DMS 273 treated with DMSO at 0.1 percent for 48 hours (cell line): ENCODE measurements at regions not wholly inside any gene's neighbourhood (a gene's known extent, or its start where the extent isn't known, plus 50 kb on each side); places are given as distances from the start of the nearest gene placed in this dataset.
"Not testable (repeated sequence)": the region's sequence is repeated elsewhere in the genome, so short reads cannot be mapped to it uniquely, and the experiment has no call there.

Source experiments
- DNase-seq: peaks from one replicate; lab custom pipeline; 2025; lab: John Stamatoyannopoulos, UW

DNA sequence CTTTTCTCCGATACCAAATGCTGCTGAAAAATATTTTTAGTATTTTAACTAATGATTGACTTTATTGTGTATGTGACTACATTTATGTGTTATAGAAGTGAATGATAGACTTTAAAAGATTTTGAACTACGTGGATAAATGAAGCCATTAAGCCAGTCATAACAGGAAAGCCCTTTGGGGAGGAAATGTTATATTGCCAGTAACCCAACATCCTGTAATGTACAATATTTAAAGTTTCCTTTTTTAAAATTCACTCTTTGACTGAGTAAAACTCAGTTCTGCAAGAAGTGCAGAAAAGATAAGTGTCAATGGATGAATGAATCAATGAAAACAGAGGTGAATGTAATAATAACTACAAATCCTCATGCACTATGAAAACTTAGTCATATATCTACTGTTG, 102.6 kb upstream of the TLE4 start:
- DNase-seq = no peak

DNA sequence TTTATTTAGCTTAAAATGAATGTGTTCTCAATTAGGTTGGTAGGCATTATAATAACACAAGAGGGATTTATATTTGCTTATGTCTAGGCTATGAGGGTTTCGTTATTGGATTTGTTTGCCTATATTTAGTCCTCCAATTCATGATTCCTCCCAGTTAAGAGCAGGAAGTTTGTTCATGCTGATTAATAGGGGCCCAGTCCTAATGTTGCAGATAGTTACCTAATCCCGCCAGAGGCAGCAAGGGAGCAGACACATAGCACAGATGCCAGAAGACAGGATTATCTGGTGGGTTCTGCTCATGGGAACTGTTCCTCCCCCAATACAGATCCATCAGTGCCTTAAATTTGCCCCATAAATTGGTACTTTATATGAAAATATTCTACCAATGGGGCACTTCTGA, 100.8 kb upstream of the TLE4 start:
- DNase-seq = no peak

DNA sequence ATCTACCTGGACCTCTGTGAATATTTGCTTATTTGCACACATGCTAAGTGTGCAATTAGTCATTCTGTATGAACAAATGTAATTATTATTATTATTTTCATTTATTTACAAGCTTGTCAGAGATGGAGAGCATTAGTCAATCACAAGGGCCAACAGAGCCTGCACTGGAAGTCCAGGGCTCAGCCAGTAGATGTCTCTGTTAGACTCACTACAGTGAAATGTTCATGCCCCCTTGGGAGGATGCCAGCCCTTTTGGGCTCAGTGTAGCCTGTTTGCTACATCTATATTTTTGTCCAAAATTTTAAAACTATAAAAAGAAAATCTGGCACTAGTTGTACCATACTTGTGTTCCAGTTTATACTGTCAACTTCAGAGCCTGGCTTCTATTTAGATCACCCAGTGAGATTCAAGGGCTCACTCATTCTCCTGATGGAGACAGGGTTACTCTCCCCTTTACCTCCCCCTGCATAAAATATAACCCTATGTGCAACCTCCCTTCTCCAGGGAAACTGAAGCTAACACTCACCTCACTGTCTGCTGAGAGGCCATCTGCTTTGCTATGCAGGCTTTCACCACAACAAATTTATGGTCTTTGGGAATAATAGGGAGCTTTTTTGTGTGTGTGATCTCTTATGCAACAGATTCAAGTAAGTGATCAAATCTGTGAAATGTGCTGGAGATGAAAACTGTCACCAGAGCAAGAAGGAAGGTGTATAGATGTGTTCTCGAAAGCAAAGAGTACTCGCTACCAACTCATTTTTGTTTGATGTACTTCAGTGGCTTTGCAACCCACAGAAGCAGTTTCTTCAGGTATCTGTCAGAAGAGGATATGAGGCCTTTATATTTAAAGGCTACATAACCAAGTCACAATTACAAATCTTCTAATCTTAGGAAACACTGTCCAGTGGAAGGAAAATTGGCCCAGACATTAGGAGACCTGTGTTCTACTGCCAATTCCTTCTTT, 99.9 kb upstream of the TLE4 start:
- DNase-seq = no peak

DNA sequence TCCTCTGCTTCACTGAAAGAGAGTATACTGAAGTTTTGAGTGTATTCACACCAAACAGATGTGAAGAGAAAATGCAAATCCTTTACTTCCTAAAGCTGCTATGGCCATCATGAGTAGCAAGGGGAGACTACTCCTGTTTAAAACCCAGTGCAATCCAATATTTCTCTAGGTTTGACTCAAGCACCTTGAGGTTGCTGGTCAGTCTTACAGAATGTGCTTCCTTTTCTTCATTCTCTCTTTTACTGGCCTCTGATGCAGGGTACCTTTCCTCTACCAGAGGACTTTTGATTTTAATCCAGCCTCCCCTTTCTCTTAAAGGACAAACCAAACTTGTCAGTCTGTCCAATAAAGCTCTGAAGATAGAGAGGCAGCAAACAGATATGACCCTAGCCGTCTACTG, 98.1 kb upstream of the TLE4 start:
- no peak for DNase-seq

DNA sequence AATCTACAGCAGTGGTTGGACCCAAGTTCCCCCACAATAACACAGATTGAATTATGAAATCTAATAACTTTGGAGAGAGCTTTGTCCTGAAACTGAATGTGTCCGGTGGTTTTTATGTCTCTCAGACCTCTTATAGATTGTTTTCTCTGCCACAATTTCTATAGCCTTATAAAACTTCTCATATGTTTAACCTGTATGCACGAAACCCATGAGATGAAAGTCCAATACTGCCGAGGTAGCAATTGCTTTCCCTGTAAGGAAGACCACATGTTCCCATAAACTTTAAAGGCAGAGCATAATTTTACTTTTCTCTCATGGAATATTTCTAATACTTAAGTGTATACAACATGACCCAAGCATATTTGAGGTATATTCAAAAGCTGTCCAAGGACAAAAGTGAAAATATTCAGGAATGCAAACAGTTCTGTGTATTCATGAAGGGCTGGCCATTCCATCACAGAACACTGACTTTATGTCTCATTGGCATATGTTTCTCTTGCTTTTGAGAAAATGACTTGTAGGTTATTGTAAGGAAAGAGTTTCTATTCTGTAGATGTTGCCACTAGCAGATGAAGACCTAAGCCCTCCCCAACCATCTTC, 94.4 kb upstream of the TLE4 start:
- no peak for DNase-seq

DNA sequence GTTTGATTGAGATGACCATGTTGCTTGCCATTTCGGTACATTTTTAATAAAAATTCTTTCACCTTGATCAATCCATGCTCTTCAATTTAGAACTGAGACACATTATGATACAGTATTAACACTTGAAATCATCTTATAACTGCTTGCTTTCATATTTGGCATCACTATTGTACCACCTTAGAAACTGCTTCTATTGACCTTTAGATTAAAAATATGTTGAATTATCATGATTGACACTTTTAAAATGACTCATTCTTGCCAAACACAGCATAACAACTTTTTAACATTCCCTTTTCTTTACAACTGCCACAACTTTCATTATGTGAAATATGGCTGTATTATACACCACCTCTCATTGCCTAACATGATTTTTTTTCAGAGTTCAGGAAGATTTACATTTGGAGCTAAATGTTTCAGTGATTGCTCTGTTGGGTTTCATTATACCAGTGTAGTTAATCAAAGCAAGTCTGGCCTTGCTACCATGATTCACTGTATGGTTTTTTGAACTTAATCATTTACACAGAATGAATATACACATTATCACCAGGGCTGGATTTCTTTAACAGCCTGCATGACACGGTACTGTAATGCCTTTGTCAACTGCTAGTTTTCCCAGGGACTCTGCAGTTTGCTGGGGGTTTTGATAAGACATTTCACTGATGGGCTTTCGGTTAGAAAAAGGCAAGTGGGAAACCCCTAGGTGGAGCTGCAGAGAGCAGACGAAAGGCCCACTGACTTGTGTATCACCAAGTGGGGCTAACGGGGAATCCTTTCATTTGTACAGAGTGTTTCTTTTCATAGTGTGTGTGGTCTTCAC, 93.6 kb upstream of the TLE4 start:
- no peak for DNase-seq

DNA sequence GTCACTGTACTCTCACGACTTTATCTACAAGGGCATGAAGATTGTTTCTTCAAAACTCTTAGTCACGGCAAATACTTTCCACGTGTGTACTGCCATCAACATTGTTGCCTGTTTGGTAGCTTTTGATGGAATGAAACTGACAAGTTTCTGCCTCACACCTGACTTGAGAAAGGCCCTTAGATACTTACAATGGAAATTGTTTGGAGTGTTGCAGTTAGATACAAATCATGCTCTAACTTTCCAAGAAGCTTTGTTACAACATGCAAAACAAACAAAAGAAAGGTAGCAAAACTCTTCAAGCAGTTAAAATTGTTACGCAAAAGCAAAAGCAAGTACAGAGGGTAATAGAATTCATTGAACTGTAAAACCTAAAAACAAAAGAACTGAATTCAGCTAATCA, 91.1 kb upstream of the TLE4 start:
- DNase-seq = no peak

DNA sequence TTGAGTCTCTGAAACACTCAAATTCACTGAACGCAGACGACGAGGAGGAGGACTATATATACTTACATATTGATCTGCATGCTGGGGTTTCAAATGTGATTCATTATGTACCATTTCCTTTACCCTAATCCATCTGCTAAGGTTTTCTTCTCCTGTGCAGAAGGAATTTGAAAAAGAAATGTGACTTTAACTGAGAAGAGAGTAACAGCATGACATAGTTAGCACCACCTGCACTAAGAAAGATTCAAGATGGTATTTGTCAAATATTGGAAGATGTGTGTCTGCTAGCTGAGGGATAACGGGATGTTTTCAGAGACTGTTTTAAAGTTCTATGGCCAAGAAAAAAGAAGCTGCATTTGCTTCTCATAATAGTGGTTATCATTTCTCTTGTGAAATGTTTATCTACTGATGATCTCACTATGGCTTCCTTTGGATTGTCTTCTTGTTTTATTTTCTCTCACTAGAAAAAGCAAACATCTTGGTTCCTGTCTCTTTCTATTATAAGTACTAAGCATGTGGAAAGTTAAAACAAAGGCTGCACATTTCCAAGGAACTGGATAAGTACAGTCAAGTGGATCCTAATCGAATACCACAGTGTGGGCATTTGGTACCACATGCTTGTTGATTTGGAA, 89.8 kb upstream of the TLE4 start:
- no peak for DNase-seq

DNA sequence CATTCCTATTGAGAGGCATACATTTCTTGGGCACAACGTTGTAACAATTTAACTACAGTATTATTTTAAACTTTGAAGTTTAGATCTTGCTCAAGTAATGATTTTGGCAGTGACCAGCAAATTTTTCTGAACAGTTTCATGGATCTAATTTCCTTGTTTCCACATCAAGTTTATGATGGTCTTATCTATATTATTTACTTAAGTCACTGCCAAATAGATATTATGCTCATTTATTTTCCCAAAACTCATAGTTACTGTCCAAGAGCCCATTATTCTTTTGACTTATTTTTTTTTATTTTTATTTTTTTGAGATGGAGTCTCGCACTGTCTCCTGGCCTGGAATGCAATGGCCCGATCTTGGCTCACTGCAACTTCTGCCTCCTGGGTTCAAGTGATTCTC, 86.5 kb upstream of the TLE4 start:
- DNase-seq = no peak

DNA sequence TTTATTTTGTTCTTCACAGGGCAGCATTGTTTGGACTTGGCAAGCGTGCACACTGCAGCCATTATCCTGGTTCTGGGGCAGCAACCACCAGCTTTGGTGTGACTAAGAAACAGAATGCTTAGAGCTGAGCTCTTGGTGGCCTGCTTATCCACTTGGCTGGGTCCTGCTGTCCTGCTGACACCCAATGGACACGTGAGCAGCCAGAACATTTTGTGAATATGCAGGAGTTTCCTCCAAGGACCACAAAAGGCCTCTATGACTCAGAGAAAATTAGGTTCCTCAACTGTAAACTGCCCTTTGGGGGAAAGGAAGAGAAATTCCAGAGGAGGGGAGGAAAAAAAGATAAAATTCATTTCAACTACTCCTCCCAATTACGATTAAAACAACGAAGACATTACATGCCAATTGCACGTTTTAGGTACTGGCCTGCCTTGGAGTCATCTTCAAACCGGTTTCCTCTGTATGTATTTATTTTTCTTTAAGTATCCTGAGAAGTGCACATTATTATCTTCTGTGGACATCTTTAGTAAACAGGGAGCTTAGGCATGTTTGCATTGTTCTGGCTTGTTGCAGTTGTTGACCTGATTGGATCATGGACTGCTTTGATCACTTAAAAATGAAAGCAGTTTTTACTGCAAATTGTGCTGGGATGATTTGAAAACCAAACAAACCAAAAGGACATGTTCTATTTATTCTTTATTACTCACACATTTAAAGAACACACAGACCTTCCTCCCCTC, 82.3 kb upstream of the TLE4 start:
- DNase-seq = no peak

DNA sequence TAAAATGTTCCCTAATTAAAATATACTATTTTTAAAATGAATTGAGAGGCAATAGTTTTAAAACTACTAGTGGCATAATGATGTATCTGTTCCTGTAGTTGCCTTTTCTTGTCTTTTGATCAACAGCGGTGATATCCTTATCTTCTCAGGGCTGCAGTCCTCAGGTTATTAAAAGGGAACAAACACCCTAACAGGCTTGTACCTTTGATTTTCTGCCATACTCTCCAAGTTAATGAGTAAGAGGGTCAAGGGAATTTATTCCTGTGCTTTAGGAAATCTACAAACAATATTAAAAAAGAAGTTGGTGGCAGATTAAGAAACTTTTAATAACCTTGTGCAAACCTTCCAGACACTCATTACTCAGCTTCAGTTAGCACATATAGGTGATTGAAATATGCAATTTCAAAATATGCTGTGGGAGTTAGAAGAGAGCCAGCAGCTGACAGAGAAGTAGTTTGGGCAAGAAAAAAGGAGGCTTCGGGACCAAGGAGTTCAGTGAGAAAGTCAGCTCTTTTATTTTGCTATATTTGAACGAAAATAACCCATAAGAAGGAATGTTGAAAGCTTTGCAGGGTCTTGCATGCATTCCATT, 81.0 kb upstream of the TLE4 start:
- no peak for DNase-seq

DNA sequence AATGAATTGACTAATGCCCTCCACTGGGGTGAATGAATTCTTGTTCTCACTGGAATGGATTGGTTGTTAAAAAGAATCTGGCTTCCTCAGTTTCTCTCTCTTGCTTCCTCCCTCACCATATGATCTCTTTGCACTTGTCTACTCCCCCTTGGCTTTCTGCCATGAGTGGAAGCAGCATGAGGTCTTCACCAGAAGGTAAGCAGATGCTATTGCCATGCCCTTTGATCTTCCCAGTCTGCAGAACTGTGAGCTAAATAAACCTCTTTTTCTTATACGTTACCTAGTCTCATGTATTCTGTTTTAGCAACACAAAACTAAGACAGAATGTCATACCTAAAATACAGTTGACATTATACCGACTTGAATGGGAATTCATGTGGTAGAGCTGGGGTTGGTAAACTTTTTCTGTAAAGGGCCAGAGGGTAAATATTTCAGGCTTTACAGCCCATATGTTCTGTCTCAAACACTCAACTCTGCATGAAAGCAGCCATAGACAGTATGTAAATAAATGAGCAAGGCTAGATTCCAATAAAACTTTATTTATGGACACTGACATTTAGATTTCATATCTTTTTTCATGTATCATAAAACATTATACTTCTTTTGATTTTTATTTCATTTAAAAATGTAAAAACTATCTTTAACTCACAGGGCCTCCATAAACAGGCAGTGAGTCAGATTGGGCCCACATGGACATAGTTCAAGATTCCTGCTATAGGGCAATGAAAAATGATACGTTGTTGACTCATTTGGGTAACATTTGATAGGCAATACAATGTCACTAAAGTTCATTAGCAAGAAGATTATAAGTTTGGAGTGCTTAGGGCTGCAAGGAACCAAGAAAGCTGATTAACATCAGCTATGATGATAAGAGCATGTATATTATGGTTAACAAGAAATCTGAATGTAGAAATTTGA, 79.4 kb upstream of the TLE4 start:
- DNase-seq = no peak

DNA sequence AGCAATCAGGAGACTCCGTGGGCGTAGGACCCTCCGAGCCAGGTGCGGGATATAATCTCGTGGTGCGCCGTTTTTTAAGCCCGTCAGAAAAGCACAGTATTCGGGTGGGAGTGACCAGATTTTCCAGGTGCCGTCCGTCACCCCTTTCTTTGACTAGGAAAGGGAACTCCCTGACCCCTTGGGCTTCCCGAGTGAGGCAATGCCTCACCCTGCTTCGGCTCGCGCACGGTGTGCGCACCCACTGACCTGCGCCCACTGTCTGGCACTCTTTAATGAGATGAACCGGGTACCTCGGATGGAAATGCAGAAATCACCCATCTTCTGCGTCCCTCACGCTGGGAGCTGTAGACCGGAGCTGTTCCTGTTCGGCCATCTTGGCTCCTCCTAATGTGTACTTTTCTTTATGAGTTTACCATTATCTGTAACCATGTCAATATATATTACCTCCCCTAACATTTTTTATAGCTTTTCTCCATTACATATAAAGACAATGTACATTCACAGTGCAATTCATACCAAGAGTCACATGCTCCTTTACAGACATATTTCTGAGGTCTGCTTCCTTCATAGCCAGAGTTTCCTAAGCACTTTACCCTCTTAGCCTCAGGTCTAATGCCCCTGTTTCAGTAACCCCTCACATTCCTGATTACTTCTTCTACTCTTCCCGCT, 71.4 kb upstream of the TLE4 start:
- DNase-seq = not testable (repeated sequence)

DNA sequence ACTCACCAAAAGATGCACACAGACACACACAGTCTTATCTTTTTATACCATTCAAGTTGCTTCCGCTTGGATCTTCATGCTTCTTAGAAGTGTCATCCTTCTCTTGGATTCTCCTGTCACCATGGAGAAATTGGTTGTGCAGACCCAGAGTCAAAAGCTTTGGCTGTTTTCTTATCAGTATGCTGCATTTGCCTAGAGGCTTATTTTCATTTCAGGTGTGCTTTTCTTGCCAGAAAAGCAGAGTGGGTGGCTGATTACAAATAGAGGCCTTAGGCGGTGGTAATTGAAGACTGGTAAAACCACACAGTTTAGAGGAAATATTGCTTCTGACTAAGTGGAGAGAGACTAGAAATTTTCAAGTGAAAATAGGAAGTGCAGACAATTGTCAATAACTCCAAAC, 70.2 kb upstream of the TLE4 start:
- DNase-seq = no peak

DNA sequence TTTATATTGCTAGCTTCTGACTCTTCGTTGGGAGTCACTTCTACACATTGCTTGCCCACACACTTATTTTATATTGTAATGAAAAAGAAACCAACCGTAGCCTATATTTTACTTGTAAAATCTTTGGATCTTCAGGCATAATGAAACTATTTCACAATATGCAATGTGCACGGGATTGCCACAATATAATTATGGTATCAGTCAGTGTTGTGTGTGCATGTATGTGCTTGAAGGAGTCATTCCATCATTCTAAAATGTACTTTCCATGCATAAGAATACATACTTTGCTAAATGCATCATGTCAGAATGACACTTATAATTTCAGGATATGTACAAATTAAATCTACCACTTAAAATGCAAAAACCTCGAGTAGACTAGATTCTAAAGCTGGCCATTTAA, 64.0 kb upstream of the TLE4 start:
- no peak for DNase-seq

DNA sequence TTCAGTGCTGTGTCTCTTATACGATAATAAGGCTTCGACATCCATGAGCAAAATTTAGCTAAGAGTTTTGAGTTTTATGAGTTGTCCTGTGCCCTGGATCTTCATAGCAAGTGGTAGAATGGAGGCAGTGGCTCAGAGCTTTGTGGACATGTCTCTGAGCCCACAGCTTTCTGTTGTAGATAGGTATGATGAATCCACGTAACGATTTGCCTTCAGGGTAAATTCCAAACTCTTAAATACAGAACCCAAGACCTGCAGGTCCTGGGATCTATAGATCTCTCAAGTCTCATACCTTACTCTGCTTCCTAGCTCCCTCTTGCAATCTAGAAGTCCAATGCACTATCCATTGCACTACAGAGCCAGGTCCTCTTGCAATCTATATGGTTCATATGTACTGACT, 59.5 kb upstream of the TLE4 start:
- no peak for DNase-seq
